ENCODE measurements at regions not wholly inside any gene's neighbourhood (a gene's known extent, or its start where the extent isn't known, plus 50 kb on each side); places are given as distances from the start of the nearest gene placed in this dataset.

DNA sequence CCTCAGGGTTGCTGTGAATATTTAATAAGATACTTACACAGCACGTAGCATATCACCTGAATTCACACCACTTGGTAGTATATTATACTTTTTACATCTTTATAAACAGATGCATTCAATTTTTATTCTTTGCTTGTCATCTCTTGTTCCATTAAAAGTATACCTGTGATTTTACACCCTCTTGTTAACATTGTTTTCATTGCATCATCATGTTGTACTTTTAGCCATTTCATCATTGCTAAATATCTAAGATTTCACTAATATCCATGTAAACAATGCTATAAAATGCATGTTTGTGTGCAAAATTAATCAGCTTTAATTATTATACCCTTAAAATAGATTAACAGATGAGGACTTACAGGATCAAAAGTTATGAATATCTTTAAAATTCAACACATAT lies 155.3 kb downstream of the MEX3B start:
- TF ChIP-seq, protein P1, sequence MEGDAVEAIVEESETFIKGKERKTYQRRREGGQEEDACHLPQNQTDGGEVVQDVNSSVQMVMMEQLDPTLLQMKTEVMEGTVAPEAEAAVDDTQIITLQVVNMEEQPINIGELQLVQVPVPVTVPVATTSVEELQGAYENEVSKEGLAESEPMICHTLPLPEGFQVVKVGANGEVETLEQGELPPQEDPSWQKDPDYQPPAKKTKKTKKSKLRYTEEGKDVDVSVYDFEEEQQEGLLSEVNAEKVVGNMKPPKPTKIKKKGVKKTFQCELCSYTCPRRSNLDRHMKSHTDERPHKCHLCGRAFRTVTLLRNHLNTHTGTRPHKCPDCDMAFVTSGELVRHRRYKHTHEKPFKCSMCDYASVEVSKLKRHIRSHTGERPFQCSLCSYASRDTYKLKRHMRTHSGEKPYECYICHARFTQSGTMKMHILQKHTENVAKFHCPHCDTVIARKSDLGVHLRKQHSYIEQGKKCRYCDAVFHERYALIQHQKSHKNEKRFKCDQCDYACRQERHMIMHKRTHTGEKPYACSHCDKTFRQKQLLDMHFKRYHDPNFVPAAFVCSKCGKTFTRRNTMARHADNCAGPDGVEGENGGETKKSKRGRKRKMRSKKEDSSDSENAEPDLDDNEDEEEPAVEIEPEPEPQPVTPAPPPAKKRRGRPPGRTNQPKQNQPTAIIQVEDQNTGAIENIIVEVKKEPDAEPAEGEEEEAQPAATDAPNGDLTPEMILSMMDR (IDR thresholded peaks at IDR 0.05; ENCODE audit: low read length): no peak
- TF ChIP-seq EZH2phosphoT487 (IDR thresholded peaks at IDR 0.05; ENCODE audit: low read length): no peak

Data from MM.1S (cell line).